Urinary bladder (tissue), 3 donors: ENCODE measurements at regions not wholly inside any gene's neighbourhood (a gene's known extent, or its start where the extent isn't known, plus 50 kb on each side); places are given as distances from the start of the nearest gene placed in this dataset.

Source experiments
- DNase-seq: peaks from one replicate; pipeline ENCODE4 v3.0.0-alpha.2; 2015; ENCODE audit errors: extremely low spot score
- H3K27ac ChIP-seq: one replicate; pipeline ENCODE4 v1.5.1; 2013; ENCODE audit warnings: low read depth, mild to moderate bottlenecking, moderate library complexity
- H3K36me3 ChIP-seq: one replicate; pipeline ENCODE4 v1.6.1; 2013; ENCODE audit warnings: mild to moderate bottlenecking, moderate library complexity; ENCODE audit not compliant: insufficient read depth
- H3K4me1 ChIP-seq: one replicate; pipeline ENCODE4 v1.6.1; 2013; ENCODE audit warnings: mild to moderate bottlenecking, moderate library complexity; ENCODE audit not compliant: insufficient read depth
- H3K4me3 ChIP-seq: one replicate; pipeline ENCODE4 v1.5.1; 2013; ENCODE audit warnings: low read depth, low read length
- WGBS: extraction: QIAGEN DNeasy Blood & Tissue Kit; methylation state at CpG from one replicate; pipeline ENCODE4 v1.1.7; 2013; 5-methylcytosine and 5-hydroxymethylcytosine counted together
- donor health status: healthy with polysubstance abuse.
- donor health status: healthy.

DNA sequence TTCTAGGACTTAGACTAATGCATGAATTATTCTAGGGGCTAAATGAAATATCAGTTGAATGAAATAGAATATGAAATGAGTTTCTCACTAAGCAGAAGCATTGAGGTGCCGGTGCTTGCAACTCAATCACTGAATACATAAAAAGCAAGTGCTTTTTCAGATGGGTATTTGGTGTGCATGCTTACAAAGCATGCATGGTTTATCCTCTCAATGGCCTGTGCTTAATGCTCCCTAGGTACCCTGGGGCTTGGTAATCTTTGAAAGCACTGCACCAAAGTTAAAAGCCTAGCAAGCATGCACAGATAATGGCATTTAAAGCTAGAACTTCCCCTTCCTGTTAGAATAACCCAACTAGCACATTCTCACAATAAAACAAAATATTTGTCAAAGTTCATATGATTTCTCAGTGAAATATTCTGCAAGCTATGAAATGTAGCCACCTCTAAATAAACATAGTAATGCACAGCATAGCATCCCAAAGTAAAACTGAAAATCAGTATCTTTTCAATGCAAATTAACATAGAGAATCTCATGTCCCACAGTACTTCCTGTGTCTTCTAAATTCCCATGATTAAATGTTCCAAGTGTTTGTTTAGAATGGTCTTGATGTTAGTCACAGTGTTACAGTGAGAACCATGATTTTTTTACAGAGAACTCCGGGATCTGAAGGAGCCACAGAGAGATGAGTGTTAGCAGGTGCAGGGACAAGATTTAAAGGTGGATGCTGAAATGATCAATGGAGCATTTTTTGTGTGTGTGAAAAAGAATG is 143.4 kb upstream of the CDH6 start:
- 68% methylated on average over 2 of the region's 2 CpGs for WGBS
- Histone ChIP-seq H3K36me3 (no peaks in the 10 kb centered on the region), H3K27ac (no peak overlapping the region), H3K4me3 (no peak overlapping the region), H3K4me1 (no peaks in the 10 kb centered on the region)
- DNase-seq = no peak

DNA sequence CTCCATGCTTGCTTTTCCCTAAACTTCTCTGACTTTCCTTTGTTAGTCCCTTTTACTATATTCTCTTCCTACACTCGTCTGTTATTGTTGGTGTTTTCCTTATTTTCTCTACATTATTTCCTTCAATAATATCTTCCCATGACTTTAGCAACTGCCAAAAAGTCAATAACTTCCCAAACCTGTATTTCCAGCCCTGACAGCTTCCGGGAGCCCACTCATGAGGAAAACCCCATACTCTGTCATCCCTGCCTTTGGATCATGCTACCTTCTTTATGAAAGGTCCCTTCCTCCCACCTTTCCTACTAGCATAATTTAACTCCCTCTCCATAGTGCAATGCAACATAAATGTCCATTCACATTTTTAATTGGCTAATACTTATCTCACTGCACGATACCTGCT is 144.0 kb upstream of the CDH6 start:
- Histone ChIP-seq H3K4me3 (no peak overlapping the region), H3K36me3 (no peaks in the 10 kb centered on the region), H3K27ac (no peak overlapping the region), H3K4me1 (no peaks in the 10 kb centered on the region)
- 89% methylated on average over 3 of the region's 3 CpGs for WGBS
- no peak for DNase-seq

DNA sequence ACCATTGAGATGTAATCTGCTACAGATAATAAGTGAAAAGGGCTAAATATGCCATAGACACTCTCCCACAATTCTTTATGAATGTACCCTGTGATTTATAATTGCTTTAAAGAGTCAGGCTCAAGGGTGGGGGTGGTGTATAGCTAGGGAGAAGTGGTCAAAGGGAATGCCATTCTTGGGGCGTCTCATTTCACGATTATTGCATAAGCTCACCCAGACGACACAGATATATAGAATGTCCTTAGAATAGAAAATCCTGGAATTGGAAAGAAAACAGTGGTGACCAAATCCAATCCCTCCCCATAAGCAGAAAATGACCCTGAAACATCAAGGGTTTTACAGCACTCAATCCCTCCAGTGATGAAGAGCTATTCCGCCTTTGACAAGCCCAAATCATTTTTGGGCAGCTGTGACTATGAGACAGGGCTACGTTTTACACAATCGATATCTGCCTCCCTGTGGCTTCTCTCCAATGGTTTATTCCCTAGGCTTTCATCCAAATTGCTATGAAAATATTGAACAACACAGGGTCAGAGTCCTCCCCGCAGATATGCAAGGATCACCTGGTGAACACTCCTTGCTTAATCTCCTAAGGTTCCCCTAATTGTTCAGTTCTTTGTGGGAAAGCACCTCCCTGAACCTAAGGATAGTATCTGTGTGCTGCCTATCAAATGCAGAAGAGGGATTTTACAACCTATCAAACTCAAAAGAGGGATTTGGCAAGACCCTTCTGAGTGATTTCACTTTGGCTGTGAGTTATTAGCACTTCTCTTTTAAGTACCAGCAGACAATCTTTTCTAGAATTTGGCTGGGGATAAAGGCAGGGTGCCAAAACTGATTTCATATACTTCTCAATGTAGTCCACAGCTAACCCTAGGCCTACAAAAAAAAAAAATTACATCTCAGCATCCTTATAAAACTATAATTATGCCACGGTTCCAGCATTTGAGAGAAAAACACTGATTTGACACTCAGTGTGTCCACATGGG is 144.9 kb upstream of the CDH6 start:
- H3K4me3 ChIP-seq = no peak overlapping the region
- WGBS = 66% methylated on average over 8 of the region's 8 CpGs
- no peaks in the 10 kb centered on the region for H3K4me1 ChIP-seq
- no peak for DNase-seq
- no peak overlapping the region for H3K27ac ChIP-seq
- no peaks in the 10 kb centered on the region for H3K36me3 ChIP-seq

DNA sequence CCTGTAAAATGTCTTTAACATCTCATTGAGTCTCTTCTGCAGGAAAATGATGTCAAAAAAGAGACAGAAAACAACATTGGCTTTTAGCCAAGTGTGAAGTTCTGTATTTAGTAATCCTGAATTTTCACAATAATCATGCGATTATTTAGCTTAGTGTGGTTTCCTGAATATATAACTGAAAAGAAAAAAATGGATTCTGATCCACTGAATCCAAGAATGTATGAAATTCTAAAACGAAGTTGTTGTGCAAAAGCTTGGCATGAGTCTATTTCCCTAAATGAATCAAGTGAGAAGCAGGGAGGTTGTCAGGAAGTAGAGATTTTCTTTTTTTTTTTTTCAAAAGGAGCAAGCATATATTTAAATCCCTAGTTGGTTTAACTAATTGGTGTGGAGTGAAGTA is 145.9 kb upstream of the CDH6 start:
- H3K4me3 ChIP-seq = no peak overlapping the region
- H3K4me1 ChIP-seq = no peaks in the 10 kb centered on the region
- DNase-seq = no peak
- 48% methylated on average over 2 of the region's 2 CpGs for WGBS
- no peak overlapping the region for H3K27ac ChIP-seq
- H3K36me3 ChIP-seq = no peaks in the 10 kb centered on the region

DNA sequence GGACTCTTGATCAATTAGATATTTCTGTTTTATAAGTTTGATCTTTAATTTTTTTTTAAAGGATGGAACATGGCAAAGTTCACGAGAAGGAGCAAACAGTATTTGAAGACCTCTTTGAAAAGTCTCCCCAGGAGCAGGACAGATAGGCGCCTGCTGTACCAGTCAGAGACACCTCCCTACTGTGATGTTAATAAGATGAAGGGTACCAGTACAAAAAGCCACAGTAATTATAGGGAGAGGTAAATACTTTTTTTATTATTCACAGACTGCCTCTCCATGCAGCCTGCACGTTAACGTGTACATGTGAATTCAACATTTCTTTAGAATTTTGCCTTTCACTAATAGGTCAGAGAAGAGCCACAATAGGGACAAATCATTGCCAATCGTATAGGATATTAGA is 146.5 kb upstream of the CDH6 start:
- no peaks in the 10 kb centered on the region for H3K36me3 ChIP-seq
- no peaks in the 10 kb centered on the region for H3K4me1 ChIP-seq
- 76% methylated on average over 5 of the region's 5 CpGs for WGBS
- DNase-seq = no peak
- H3K4me3 ChIP-seq = no peak overlapping the region
- no peak overlapping the region for H3K27ac ChIP-seq

DNA sequence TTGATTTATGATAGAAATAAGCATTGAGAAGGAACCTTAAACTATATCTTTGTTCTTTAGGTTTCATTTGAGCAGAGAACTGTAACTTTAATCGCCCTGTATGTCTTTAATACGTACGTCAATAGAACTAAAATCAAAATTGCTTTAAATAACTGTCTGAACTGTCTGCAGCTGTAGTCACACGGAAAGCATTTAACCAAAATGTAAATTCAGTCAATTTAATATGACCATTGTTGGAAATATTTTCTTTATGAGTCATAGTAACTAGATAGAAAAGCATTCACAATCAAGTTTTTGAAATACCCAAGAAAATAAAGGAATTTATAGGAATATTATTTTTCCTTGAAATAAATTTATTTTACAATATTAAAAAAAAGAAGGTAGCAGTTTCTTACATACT is 157.1 kb upstream of the CDH6 start:
- DNase-seq = no peak
- no peak overlapping the region for H3K27ac ChIP-seq
- H3K36me3 ChIP-seq = no peaks in the 10 kb centered on the region
- no peaks in the 10 kb centered on the region for H3K4me1 ChIP-seq
- H3K4me3 ChIP-seq = no peak overlapping the region
- 71% methylated on average over 4 of the region's 4 CpGs for WGBS

DNA sequence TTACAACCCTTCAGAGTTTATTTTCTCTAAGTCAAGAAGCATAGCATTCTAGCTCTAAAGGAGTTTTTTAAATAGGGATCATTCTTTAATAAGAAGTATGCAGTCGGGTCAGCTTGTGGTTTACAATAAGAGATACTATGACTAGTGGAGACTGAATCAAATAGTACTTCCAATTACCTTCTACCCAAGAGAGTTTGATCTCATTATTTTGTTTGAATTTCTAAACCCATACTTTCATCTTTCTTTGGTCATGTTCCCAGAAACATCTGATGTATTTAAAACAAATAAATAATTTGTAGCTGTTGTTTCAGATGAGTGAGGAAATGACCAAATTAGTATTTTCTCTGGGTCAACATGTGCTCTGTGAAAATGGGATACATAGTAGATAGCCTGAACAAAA is 160.2 kb upstream of the CDH6 start:
- Histone ChIP-seq H3K4me3 (no peak overlapping the region), H3K4me1 (no peaks in the 10 kb centered on the region), H3K36me3 (no peaks in the 10 kb centered on the region), H3K27ac (no peak overlapping the region)
- DNase-seq = no peak
- WGBS = 76% methylated on average over 1 of the region's 1 CpG

DNA sequence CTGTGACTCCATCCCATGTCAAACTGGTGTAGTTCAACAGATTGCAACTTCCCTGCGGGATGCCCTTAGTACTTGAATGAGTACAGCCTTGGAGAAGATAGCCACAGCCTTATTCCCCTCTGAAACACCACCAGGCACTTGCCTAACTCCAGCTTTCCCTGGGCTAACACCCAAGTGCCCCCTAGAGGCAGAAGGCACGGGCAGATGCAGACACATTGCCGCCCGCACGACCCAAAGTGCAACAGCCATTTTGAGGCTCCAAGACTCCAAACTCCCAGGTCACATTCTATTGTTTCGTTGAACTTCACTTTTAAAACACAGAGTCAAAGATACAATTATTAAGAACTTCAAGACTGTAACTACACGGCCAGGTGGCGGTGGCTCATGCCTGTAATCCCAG is 163.6 kb upstream of the CDH6 start:
- H3K4me3 ChIP-seq = no peak overlapping the region
- no peak for DNase-seq
- H3K27ac ChIP-seq = no peak overlapping the region
- no peaks in the 10 kb centered on the region for H3K4me1 ChIP-seq
- H3K36me3 ChIP-seq = no peaks in the 10 kb centered on the region
- 95% methylated on average over 8 of the region's 8 CpGs for WGBS

DNA sequence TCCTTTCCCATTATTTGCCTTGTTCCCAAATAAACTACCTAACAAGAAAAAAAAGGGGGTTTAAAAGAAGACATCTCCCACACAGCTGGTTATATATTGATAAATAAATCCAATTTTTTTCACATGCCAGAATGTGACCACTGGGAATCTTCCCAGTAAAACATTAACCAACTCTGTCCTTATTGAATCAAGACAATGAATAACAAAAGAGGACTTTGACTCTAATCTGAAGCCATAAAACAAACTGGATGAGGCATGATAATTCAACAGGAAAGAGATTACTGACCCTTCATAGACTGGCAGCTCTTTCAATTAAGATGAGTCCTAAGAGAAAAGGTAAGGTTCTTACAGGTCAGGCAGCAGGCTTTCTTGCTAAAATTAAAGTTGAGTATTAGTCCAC is 165.8 kb upstream of the CDH6 start:
- DNase-seq = no peak
- Histone ChIP-seq H3K27ac (no peak overlapping the region), H3K4me3 (no peak overlapping the region), H3K4me1 (no peaks in the 10 kb centered on the region), H3K36me3 (no peaks in the 10 kb centered on the region)

DNA sequence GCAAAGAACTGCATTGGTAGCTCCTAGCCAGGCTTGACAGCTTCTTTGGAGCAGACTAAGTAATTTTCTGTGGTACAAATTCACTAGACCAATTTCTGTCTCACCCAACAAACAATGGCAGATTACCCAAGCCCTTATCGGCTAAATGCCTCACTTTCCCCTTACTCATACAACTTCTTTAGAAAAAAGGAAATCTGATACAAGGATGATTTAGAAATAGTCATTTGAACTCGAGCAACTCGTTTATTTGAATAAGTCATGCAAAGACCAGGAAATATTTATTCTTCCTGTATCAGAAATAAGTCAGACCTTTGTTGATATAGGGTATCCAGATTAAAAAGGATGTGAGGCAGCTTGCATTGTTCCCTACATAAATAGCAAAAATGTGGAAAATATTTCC is 170.4 kb upstream of the CDH6 start:
- H3K4me3 ChIP-seq = no peak overlapping the region
- no peaks in the 10 kb centered on the region for H3K4me1 ChIP-seq
- WGBS = 35% methylated on average over 3 of the region's 3 CpGs
- no peak overlapping the region for H3K27ac ChIP-seq
- H3K36me3 ChIP-seq = no peaks in the 10 kb centered on the region
- DNase-seq = no peak

DNA sequence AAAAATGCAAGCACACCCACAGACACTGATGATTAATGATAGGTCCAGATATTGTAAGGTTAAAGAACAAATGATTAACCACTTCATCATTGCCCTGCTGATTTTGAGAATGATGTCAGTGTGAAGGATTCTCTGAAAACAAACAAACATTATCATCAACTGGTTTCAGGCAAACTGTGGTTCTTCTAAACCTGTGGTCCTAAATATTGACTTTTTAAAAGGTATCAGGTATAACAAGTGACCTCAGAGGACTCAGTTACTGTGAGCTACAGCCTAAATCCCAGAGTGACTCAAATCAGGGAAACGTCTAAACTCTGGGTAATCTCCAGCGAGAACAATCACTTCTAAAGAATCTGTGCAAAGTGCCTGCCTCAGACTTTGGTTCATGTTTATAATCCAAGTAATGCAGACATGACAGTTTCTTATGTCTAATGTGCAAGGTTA is 172.3 kb upstream of the CDH6 start:
- H3K4me3 ChIP-seq = no peak overlapping the region
- WGBS = 21% methylated on average over 2 of the region's 2 CpGs
- H3K27ac ChIP-seq = no peak overlapping the region
- H3K36me3 ChIP-seq = no peaks in the 10 kb centered on the region
- H3K4me1 ChIP-seq = no peaks in the 10 kb centered on the region
- DNase-seq = no peak

DNA sequence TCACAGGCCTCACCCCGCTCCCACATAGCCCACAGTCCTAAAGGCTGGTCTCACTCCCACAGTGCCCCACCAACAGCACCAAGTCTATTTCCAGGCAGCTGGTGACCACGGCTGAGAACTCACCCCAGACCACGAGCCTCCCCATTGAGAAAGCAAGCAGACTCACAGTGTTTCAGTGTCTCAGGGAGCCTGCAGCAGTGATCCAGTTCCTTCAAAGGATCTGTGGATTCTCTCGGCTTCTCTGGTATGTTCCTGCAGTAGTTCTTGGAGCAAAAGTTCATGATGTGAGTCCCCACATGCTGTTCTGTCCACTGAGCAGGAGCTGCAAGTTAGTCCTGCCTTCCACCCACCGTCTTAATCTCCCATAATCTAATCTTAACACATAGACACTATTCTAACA is 185.3 kb upstream of the CDH6 start:
- no peaks in the 10 kb centered on the region for H3K4me1 ChIP-seq
- H3K27ac ChIP-seq = no peak overlapping the region
- H3K4me3 ChIP-seq = no peak overlapping the region
- no peaks in the 10 kb centered on the region for H3K36me3 ChIP-seq
- no peak for DNase-seq
- WGBS = 85% methylated on average over 5 of the region's 5 CpGs

DNA sequence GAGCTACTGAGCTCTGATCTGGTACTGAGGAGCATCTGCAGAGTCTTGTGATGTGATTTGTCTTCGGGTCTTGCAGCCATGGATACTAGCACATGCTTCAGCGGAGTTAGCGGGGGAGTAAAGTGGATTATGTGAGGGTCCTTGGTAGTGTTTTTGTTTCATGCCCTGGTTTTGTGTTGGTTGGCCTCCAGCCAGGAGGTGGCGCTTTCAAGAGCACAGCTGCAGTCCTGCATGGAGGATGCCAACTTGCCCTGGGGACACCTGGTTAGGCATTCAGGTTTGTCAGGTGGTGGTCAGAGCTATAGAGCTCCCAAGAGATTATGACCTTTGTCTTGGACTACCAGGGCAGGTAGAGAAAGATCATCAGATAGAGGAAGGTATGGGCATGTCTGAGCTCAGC is 185.8 kb upstream of the CDH6 start:
- Histone ChIP-seq H3K27ac (no peak overlapping the region), H3K36me3 (no peaks in the 10 kb centered on the region), H3K4me3 (no peak overlapping the region), H3K4me1 (no peaks in the 10 kb centered on the region)
- 95% methylated on average over 4 of the region's 4 CpGs for WGBS
- no peak for DNase-seq

DNA sequence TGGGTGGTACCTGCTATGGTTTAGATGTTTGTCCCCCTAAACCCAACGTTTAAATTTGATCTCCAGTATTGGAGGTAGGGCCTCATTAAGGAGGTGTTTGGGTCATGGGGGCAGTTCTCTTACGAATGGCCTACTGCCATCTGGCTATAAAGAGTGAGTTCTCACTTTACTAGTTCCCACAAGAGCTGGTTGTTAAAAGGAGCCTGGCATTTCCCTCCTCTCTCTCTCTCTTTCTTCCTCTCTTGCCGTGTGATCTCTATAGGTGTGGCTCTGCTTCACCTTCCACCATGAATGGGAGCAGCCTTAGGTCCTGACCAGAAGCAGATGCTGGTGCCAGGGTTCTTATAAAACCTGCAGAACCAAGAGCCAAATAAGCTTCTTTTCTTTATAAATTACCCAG is 193.2 kb upstream of the CDH6 start:
- Histone ChIP-seq H3K27ac (no peak overlapping the region), H3K36me3 (no peaks in the 10 kb centered on the region), H3K4me3 (no peak overlapping the region), H3K4me1 (no peaks in the 10 kb centered on the region)
- 59% methylated on average over 3 of the region's 3 CpGs for WGBS
- no peak for DNase-seq
